ENCODE measurements at regions not wholly inside any gene's neighbourhood (a gene's known extent, or its start where the extent isn't known, plus 50 kb on each side); places are given as distances from the start of the nearest gene placed in this dataset.
A peak's percentile ranks its signal among the peaks of the same experiment; 100 is the strongest.
"Not testable (repeated sequence)": the region's sequence is repeated elsewhere in the genome, so short reads cannot be mapped to it uniquely, and the experiment has no call there.

GRCh38 chr1:30579580-30579979 is 143.8 kb downstream of the MATN1 start:
- FAIRE-seq = no peak
- DNase-seq (ENCODE audit: low spot score in 2 of 2) = no peak

DNA sequence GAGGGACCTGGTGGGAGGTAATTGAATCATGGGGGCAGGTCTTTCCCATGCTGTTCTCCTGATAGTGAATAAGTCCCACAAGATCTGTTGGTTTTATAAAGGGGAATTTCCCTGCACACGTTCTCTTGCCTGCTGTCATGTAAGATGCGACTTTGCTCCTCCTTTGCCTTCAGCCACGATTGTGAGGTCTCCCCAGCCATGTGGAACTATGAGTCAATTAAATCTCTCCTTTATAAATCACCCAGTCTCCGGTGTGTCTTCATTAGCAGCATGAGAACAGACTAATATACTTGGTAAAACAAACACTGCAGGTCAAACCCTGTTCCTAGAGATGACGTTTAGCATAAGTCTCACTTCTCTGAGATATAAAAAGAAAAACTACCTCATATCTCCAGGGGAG is 148.3 kb downstream of the MATN1 start:
- no peak for FAIRE-seq

DNA sequence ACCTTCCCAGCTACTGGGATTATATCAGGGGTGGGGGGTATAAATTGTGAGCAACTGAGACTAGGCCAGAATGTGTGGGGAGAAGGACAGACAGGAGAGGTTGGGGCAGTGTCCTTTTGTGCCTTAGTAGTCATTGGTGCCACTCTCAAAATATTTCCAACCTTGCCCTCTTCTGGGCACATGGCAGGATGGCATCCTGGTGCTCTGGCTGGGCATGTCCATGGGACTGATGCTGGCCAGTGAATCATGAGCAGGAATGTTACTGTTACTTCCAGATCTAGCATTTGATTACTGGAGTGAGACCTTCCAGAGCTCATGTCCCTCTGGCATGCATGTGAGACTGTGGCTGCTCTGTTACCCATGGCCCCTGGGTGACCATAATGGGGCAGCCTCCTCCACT is 151.2 kb downstream of the MATN1 start:
- no peak for FAIRE-seq
- no peak for DNase-seq (ENCODE audit: low spot score in 2 of 2)

More for the DNA sequence above, 148.3 kb downstream of the MATN1 start:
- DNase-seq (ENCODE audit: low spot score in 2 of 2) = no peak

DNA sequence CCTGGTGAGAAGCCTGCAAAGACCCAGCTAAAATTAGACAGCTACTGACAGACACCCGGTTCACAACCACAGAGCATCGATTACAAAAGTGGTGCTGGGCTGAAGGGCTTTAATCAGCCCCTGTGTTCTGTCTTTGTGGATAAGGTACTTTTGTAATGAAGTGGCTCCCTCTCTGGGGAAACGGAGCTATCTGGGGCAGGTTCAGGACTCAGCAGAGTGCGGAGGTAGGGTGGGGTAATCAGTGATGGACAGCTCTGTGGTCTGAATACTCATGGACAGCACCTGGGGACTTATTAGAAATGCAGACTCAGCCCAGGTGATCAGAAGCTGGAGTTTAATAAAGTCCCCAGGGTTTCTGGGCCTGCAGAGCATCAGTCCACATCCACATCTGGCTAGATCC is 152.0 kb downstream of the MATN1 start:
- FAIRE-seq (no peak), DNase-seq (ENCODE audit: low spot score in 2 of 2) (no peak)

- DNase-seq (ENCODE audit: low spot score in 2 of 2) (no peak), FAIRE-seq (no peak)
Measured at GRCh38 chr1:30569384-30569783, 154.0 kb downstream of the MATN1 start.

- no peak for FAIRE-seq
- no peak for DNase-seq (ENCODE audit: low spot score in 2 of 2)
Measured at GRCh38 chr1:30562559-30562958, 160.8 kb downstream of the MATN1 start.

DNA sequence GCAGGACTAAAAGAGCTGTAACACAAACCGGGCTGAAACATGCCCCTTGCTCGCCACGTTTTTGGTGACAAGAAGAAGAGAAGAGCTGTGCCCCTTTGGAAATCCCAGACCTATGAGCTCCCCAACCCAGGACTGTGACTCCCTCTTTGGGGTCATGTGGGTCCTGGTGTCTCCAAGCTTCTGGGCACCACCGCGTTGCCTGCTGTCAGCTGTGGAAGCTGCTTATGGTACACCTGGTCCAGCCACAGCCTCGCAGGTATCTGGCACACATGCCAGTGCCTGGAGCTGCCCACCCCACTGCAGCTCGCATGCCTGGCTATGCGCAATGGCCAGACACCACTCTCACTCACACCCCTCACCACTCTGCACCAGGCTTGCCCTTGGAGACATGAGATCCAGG is 171.8 kb downstream of the MATN1 start:
- no peak for DNase-seq (ENCODE audit: low spot score in 2 of 2)
- no peak for FAIRE-seq

GRCh38 chr1:30550365-30551220 is 172.8 kb downstream of the MATN1 start:
- FAIRE-seq = no peak
- DNase-seq (ENCODE audit: low spot score in 2 of 2) = no peak

DNA sequence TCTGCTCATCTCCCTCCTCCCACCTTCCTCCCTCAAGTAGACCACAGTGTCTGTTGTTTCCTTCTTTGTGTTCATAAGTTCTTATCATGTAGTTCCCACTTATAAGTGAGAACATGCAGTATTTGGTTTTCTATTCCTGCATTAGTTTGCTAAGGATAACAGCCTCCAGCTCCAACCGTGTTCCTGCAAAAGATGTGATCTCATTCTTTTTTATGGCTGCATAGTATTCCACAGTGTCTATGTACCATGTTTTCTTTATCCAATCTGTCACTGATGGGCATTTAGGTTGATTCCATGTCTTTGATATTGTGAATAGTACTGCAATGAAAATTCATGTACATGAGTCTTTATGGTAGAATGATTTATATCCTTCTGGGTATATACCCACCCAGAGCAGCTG is 173.5 kb downstream of the MATN1 start:
- not testable (repeated sequence) for DNase-seq (ENCODE audit: low spot score in 2 of 2); FAIRE-seq

GRCh38 chr1:30548294-30548693 is 175.1 kb downstream of the MATN1 start:
- DNase-seq (ENCODE audit: low spot score in 2 of 2) (no peak), FAIRE-seq (peak; percentile 99)

DNA sequence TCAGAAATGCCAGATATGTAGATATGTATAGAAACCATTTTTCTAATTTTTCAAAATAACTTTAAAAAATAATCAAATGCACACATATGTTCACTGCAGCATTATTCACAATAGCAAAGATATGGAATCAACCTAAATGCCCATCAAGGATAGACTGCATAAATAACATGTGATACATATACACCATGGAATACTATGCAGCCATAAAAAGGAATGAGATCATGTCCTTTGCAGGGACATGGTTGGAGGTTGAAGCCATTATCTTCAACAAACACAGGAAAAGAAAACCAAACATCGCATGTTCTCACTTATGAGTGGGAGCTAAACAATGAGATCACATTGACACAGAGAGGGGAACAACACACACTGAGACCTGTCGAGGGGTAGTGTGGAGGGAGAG is 176.1 kb downstream of the MATN1 start:
- not testable (repeated sequence) for FAIRE-seq; DNase-seq (ENCODE audit: low spot score in 2 of 2)

- FAIRE-seq = no peak
- no peak for DNase-seq (ENCODE audit: low spot score in 2 of 2)
Measured at GRCh38 chr1:30545365-30545764, 178.0 kb downstream of the MATN1 start.

DNA sequence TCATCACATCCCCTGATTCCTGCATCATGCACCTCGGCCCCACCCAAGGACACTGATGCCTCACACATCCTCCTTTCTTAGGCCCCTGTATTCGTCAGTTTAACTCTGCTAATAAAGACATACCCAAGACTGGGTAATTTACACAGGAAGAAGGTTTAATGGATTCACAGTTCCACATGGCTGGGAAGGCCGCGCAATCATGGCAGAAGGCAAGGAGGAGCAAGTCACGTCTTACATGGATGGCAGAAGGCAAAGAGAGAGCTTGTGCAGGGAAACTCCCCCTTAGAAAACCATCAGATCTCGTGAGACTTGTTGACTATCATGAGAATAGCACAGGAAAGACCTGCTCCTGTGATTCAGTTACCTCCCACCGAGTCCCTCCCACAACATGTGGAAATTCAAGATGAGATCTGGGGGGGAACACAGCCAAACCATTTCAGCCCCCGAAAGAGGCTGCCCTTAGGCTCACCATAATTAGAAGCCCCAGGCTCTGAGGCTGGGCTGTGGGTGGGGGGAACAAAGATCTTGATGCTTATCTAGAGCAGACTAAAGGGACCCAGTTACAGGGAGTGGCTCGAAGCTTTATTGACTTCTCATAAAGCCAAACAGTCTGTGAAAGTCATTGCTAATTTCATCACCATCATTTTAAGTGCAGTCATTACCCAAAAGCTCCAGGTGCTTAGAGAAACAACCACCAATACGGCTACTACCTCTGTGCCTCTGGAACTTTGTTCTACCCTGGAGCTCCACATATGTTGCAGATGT is 181.5 kb downstream of the MATN1 start:
- FAIRE-seq (no peak), DNase-seq (ENCODE audit: low spot score in 2 of 2) (no peak)

DNA sequence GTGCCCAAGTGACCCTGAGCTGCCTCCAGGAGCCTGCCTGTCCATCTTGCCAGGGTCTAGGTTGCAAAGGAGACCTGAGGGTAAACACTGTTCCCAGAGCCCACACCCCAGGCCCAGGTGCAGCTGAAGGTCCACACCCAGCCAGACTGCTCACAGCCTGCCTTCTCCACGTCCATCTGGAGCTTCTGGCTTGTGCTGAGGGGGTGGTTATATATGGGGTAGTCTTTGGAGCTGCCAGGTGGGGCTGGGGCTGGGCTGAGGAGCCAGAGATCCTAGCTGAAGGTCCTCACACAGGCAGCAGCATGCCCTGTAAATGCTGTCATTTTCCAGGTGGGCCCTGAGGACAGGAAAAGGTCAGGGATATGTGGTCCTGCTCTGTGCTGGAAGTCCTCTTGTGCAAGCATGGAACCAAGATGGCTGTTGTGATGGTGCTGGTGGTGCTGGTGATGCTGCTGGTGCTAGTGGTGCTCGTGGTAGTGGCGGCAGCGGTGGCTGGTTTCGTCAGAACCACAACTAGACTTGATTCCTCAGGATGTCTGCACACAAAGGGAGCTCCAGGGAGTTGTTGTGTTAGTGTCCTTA is 182.7 kb downstream of the MATN1 start:
- FAIRE-seq (no peak), DNase-seq (ENCODE audit: low spot score in 2 of 2) (no peak)

- FAIRE-seq (no peak), DNase-seq (ENCODE audit: low spot score in 2 of 2) (no peak)
Measured at GRCh38 chr1:30539884-30540283, 183.5 kb downstream of the MATN1 start.

GRCh38 chr1:30538993-30539867 is 184.2 kb downstream of the MATN1 start:
- FAIRE-seq = no peak
- DNase-seq (ENCODE audit: low spot score in 2 of 2) = no peak

DNA sequence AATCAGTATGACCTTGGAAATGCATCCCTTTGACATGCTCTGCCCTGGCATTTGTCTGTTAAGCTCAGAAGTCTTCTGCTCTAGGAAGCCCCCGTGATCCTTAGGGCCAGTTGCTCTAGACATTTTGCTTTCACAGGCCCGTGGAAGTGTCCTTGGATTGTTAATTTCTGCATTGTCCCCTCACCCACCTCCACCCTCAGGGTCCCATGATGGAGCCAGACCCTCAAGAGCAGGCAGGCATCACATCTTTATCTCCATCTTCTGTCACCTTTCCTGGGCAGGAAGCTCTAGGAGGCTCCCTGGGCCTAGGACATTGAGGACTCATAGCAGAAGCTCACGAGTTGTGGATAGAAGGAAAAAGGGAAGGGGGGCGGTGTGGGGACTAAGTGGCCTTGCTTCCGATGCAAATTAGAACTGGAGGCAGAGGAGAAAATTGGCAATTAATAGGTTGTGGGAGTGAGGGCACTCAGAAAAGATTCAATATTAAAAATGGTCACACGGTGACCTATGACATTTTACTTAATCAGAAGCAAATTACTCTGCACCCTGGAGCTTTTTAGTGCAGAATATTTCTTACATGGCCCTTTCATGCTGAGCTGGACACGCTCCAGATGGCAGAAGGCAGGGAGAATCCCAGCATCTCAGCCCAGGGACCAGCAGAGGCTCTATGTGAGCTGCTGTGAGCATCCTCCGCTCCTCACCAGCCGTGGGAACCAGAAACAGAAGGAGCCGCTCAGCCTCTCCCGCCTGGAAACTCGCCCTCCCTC is 185.0 kb downstream of the MATN1 start:
- FAIRE-seq (no peak), DNase-seq (ENCODE audit: low spot score in 2 of 2) (no peak)

GRCh38 chr1:30537279-30537678 is 186.1 kb downstream of the MATN1 start:
- DNase-seq (ENCODE audit: low spot score in 2 of 2) (no peak), FAIRE-seq (no peak)

DNA sequence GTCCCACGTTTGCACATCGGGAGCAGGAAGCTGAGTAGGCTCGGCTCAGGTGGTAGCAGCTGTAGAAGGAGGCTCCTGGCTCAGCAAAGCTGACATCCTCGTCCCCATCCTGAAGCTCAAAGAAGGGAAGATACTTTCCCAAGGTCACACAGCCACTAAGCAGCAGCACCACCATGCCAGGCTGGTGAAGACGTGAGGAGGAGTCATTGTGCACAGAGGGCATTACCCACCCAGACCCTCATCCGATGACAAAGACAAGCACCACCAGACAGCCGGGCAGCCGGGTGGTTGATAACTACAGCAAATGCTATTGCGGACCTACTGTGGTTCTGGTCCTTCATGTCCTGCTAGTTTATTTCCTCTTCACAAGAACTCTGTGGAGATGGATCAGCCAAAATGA is 186.9 kb downstream of the MATN1 start:
- no peak for DNase-seq (ENCODE audit: low spot score in 2 of 2)
- FAIRE-seq = no peak

All from frontal cortex (tissue), 3 donors.